Muscle of back (tissue), 3 donors: ENCODE measurements at regions not wholly inside any gene's neighbourhood (a gene's known extent, or its start where the extent isn't known, plus 50 kb on each side); places are given as distances from the start of the nearest gene placed in this dataset.

Experiments
- DNase-seq, 3 donors: peaks; one replicate each; pipeline versions ENCODE4 v3.0.0 to v3.0.0-alpha.2; 2013

- no peak for DNase-seq
These were observed 330.5 kb downstream of the FGF9 start for GRCh38 chr13:22001336-22001735.

- no peak for DNase-seq
These were observed 332.0 kb downstream of the FGF9 start for GRCh38 chr13:22002893-22003292.

- DNase-seq: no peak
These were observed 338.6 kb downstream of the FGF9 start for GRCh38 chr13:22009500-22009899.

- DNase-seq: no peak
These were observed 339.1 kb downstream of the FGF9 start for GRCh38 chr13:22009937-22010336.

- no peak for DNase-seq
These were observed 341.8 kb downstream of the FGF9 start for GRCh38 chr13:22012686-22013085.

- no peak for DNase-seq
These were observed 343.6 kb downstream of the FGF9 start for GRCh38 chr13:22014469-22014868.

- no peak for DNase-seq
These were observed 346.4 kb downstream of the FGF9 start for GRCh38 chr13:22017226-22017625.

GRCh38 chr13:22018076-22018835, 347.4 kb downstream of the FGF9 start:
- DNase-seq: no peak

GRCh38 chr13:22018836-22019210, 347.9 kb downstream of the FGF9 start:
- DNase-seq: no peak

- no peak for DNase-seq
These were observed 353.6 kb downstream of the FGF9 start for GRCh38 chr13:22024381-22024994.

- DNase-seq: no peak
These were observed 356.7 kb downstream of the FGF9 start for GRCh38 chr13:22027566-22027965.

- DNase-seq: no peak
These were observed 358.0 kb downstream of the FGF9 start for GRCh38 chr13:22028831-22029230.

GRCh38 chr13:22030321-22030720, 359.4 kb downstream of the FGF9 start:
- DNase-seq: no peak

- DNase-seq: peak; percentile 52 to 90 (median 84)
These were observed 360.9 kb downstream of the FGF9 start for GRCh38 chr13:22031702-22032286.

- no peak for DNase-seq
These were observed 362.0 kb downstream of the FGF9 start for GRCh38 chr13:22032905-22033304.

- no peak for DNase-seq
These were observed 369.1 kb downstream of the FGF9 start for GRCh38 chr13:22039961-22040360.

GRCh38 chr13:22040810-22041364, 370.0 kb downstream of the FGF9 start:
- DNase-seq: no peak

- no peak for DNase-seq
These were observed 370.9 kb downstream of the FGF9 start for GRCh38 chr13:22041741-22042140.

GRCh38 chr13:22047082-22047784, 376.4 kb downstream of the FGF9 start:
- DNase-seq: no peak

GRCh38 chr13:22047785-22048104, 376.9 kb downstream of the FGF9 start:
- DNase-seq: no peak

- no peak for DNase-seq
These were observed 378.5 kb downstream of the FGF9 start for GRCh38 chr13:22049384-22049783.

- DNase-seq: no peak
These were observed 380.2 kb downstream of the FGF9 start for GRCh38 chr13:22050951-22051563.
